ENCODE measurements at regions not wholly inside any gene's neighbourhood (a gene's known extent, or its start where the extent isn't known, plus 50 kb on each side); places are given as distances from the start of the nearest gene placed in this dataset.

DNA sequence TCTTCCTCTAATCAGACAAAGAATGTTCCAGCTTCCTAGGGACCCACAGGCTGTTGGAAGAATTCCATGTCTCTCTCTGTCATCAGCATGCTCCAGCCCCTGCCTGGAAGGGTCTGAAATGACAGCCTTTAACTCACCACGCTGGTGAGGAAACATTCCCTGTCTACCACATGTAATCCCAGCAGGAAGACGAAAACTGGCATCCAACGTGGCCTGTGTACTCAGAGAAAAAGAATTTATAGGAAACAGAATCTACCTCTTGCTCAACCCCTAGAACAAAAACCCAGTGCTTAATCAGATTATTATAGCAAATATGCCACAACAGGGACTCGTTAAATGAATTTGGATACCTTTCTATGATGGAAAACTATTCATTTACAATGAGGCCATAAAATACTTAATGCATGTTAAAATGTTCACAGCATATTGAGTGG is 147.3 kb upstream of the FOXF1 start:
- no peak overlapping the region for H3K4me3 ChIP-seq
- H3K27ac ChIP-seq: no peak overlapping the region
- TF ChIP-seq CTCF (IDR thresholded peaks at IDR 0.05): no peak
- intact Hi-C loops (cut with DNase I): no loop called here
- no peaks in the 10 kb centered on the region for H3K36me3 ChIP-seq
- H3K9me3 ChIP-seq: no peaks in the 10 kb centered on the region
- ATAC-seq (no peak), DNase-seq (no peak)
- H3K4me1 ChIP-seq: no peaks in the 10 kb centered on the region
- H3K27me3 ChIP-seq: peaks cover 0 to 72% of the 10 kb centered on the region in 2 donors

GRCh38 chr16:86363836-86364618 is 146.3 kb upstream of the FOXF1 start:
- ATAC-seq (no peak), DNase-seq (no peak)
- no peak overlapping the region for H3K27ac ChIP-seq
- H3K9me3 ChIP-seq: no peaks in the 10 kb centered on the region
- H3K4me1 ChIP-seq: no peaks in the 10 kb centered on the region
- peaks cover 0 to 66% of the 10 kb centered on the region in 2 donors for H3K27me3 ChIP-seq
- intact Hi-C loops (cut with DNase I): no loop called here
- TF ChIP-seq CTCF (IDR thresholded peaks at IDR 0.05): no peak
- H3K4me3 ChIP-seq: no peak overlapping the region
- no peaks in the 10 kb centered on the region for H3K36me3 ChIP-seq

GRCh38 chr16:86364653-86365380 is 145.5 kb upstream of the FOXF1 start:
- Histone ChIP-seq H3K4me1 (no peaks in the 10 kb centered on the region), H3K4me3 (no peak overlapping the region), H3K9me3 (no peaks in the 10 kb centered on the region), H3K27ac (no peak overlapping the region), H3K36me3 (no peaks in the 10 kb centered on the region), H3K27me3 (peaks cover 0 to 58% of the 10 kb centered on the region in 2 donors)
- no peak for DNase-seq
- TF ChIP-seq CTCF (IDR thresholded peaks at IDR 0.05): no peak
- intact Hi-C loops (cut with DNase I): no loop called here
- ATAC-seq: no peak

DNA sequence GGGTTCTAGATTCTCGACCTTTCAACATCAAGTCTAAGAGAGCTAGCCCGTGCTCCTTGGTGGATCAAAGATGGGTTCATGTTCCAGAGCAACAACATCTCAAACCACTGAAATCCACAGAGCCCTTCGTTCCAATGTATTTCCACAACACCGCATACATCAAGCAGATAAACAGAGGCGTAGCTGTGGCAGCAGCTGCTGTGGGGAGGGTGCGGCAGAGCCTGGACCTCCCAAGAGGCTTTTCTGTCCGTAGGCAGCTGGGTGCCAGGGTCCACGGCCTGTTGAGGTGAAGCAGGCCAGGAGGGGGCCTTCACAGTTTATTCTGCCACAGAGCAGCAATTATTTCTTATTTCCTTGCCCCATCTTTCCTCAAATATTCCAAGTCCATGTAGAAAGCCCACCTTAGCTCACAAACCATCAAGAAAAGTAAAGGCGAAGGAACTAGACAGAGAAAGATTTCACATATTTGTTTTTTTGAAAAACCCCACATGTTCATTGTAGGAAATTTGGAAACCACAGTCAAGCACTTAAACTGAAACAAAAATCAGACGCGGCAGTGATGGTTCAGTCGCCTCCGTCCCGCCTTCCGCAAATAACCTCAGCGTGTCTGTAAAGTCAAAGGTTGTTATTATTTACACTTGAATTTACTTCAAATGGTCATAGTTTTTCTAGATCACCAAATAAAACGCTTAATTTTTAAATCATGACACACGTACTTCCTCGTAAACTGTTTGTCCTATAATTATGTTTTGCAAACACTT is 144.6 kb upstream of the FOXF1 start:
- Histone ChIP-seq H3K27me3 (peaks cover 0 to 49% of the 10 kb centered on the region in 2 donors), H3K4me3 (no peak overlapping the region), H3K9me3 (no peaks in the 10 kb centered on the region), H3K4me1 (no peaks in the 10 kb centered on the region), H3K36me3 (no peaks in the 10 kb centered on the region), H3K27ac (no peak overlapping the region)
- no peak for TF ChIP-seq CTCF (IDR thresholded peaks at IDR 0.05)
- intact Hi-C loops (cut with DNase I): no loop called here
- DNase-seq (peak in 2 of 4 donors; percentile 42 to 70), ATAC-seq (no peak)

- Histone ChIP-seq H3K27me3 (peaks cover 0 to 48% of the 10 kb centered on the region in 2 donors), H3K4me3 (no peak overlapping the region), H3K36me3 (no peaks in the 10 kb centered on the region), H3K27ac (no peak overlapping the region), H3K9me3 (no peaks in the 10 kb centered on the region), H3K4me1 (no peaks in the 10 kb centered on the region)
- TF ChIP-seq CTCF (IDR thresholded peaks at IDR 0.05): no peak
- intact Hi-C loops (cut with DNase I): no loop called here
- DNase-seq (peak in 2 of 4 donors; percentile 40 to 50), ATAC-seq (no peak)
These were observed 143.8 kb upstream of the FOXF1 start for GRCh38 chr16:86366481-86366880.
